Jurkat, Clone E6-1 (cell line): ENCODE measurements at regions not wholly inside any gene's neighbourhood (a gene's known extent, or its start where the extent isn't known, plus 50 kb on each side); places are given as distances from the start of the nearest gene placed in this dataset.
"Not testable (repeated sequence)": the region's sequence is repeated elsewhere in the genome, so short reads cannot be mapped to it uniquely, and the experiment has no call there.

Experiments used
- DNase-seq: peaks from one replicate; pipeline ENCODE4 v3.0.0-alpha.2; 2011; ENCODE audit warnings: low read depth, low spot score
- H3K4me3 ChIP-seq: 2 replicates; pipeline ENCODE4 v1.5.1; 2011; ENCODE audit warnings: mild to moderate bottlenecking, low read length, control low read depth, moderate library complexity

DNA sequence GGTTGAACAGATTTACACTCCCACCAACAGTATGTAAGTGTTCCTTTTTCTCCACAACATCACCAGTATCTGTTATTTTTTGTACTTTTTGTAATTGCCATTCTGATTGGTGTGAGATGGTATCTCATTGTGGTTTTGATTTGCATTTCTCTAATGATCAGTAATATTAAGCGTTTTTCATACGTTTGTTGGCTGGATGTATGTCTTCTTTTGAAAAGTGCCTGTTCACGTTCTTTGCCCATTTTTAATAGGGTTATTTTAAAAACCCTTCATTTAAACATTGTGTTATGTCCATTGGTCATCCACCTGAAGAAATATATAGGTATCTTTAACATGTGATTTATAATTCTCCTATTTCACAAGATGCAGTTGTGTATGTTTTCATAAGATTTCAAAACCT lies 291.3 kb downstream of the SEMA3D start:
- H3K4me3 ChIP-seq, result no peak overlapping the region
- no peak for DNase-seq

DNA sequence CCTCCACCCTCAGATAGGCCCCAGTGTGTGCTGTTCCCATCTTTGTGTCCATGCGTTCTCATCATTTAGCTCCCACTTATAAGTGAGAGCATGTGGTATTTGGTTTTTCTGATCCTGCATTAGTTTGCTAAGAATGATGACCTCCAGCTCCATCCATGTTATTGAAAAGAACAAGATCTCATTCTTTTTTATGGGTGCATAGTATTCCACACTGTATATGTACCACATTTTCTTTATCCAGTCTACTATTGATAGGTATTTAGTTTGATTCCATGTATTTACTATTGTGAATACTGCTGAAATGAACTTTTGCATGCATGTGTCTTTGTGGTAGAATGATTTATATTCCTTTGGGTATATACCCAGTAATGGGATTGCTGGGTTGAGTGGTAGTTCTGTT lies 303.3 kb downstream of the SEMA3D start:
- DNase-seq, H3K4me3 ChIP-seq: not testable (repeated sequence)

DNA sequence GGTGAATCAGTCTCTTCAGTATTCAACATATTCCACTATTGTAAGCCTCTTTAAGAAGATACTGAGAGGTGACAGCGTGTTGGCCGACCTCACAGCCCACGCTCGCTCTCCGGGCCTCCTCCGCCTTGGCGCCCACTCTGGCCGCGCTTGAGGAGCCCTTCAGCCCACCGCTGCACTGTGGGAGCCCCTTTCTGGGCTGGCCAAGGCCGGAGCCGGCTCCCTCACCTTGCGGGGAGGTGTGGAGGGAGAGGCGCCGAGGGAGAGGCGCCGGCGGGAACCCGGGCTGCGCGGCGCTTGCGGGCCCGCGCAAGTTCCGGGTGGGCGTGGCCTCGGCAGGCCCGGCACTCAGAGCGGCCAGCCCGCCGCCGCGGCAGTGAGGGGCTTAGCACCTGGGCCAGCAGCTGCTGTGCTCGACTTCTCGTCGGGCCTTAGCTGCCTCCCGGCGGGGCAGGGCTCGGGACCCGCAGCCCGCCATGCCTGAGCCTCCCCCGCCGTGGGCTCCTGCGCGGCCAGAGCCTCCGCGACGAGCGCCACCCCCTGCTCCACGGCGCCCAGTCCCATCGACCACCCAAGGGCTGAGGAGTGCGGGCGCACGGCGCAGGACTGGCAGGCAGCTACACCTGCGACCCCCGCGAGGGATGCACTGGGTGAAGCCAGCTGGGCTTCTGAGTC lies 306.4 kb downstream of the SEMA3D start:
- not testable (repeated sequence) for H3K4me3 ChIP-seq, DNase-seq

DNA sequence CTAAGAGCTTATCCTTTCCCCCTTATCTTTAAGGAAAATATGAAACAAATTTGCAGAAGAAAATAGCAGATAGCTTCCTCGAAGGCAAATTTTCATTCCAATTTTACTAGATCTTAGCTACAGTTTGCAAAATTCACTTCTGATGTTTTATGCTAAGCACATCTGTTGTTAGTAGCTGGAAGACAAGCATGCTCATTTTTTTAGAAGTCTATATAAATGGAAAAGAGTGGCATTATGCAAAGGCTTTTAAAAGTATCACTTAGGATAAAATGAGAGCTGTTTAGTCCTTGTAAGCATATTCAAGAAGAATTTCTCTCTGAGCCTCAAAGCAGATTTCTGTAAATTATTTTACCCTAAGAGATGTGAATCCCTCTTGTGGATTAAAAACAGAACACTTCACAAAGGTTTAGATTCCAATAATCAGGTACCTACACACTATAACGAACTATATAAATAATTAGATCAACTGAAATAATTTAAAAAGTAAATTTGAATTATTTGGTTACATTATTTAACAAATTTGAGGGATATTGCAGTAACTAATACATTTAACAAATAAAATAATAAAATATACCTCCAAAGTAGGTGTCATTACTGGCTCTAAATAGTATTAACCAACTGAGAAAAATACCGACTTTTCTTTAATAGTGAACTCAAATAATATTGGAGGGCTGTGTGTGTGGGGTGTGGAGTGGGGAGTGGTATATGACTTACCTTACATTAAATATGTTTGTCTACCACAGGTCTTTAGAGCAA lies 307.1 kb downstream of the SEMA3D start:
- H3K4me3 ChIP-seq, result no peak overlapping the region
- no peak for DNase-seq

DNA sequence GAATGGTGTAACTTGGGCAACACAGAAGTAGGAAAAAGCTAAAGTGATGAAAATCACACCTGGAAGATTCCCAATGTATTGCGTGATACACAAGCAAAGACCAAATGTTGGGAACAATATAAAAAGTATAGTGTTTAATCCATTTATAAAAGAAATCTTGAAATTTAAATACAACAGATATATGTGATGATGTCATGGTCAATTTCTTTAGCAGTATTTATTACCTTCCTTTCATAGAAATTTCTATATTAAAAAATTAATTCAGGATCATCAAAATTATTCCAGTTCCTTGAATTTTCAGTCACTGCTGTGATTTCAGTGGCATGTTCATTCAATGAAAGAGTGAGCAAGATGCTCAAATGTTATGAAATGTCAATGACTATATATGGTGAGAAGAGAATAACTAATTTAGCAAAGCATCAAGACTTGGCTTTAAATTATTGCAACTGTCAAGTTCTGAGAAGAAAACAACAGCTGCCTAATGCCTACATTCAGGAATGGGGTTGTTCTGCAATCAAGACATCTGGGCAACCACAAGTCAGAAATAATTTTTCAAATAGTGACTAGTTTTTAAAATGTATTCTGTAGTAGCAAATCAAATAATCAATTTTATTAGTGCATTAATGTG lies 308.8 kb downstream of the SEMA3D start:
- no peak for DNase-seq
- no peak overlapping the region for H3K4me3 ChIP-seq

DNA sequence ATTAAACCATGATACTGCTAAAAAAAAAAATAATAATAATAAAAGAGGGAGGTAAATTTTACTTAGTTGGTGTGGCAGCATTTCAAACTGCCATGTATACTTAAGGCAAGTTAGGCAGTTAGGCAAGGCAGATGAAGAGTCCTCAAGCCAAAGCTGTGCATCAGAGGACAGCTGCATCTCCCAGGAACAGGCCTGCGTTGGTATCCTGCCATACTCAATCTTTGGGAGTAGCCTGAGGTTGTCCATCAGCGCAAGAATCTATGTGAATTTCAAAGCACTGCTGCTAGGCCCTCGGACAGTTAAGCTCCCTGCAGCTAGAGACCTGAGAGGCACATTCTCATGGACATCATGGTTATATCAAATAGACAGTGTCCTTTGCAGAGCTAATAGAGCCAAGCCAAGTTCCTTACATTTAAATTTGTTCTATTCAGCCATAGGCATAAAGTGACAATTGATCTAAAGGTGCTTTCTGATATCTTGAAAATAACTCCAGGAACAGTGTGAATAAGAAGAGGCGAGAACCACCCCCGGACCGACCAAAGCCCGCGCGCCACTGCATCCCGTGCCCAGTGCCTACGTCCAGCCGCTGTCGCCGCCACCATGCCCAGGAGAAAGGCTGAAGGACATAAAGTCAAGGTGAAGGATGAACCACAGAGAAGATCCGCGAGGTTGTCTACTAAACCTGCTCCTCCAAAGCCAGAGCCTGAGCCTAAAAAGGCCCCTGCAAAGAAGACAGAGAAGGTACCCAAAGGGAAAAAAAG lies 310.6 kb downstream of the SEMA3D start:
- no peak overlapping the region for H3K4me3 ChIP-seq
- no peak for DNase-seq

DNA sequence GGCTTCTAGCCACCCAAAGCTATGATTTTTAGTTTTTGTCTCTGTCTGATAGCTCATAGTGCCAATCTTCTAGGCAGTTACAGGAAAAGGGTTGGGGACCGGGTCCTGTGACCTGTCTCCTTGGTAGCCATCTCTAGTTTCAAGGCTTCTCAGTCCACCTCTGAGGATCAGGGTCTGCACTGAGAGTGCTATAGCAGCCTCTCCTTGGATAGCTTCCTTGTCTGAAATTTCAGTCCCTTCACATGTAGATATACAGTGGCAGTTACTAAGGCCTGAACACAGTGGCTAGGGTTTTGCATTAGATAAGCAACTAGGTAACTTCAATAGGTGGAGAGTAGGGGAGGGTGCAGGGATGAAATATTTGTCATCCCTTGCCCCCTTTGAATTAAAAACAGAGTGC lies 321.3 kb downstream of the SEMA3D start:
- no peak for DNase-seq
- H3K4me3 ChIP-seq, result no peak overlapping the region

DNA sequence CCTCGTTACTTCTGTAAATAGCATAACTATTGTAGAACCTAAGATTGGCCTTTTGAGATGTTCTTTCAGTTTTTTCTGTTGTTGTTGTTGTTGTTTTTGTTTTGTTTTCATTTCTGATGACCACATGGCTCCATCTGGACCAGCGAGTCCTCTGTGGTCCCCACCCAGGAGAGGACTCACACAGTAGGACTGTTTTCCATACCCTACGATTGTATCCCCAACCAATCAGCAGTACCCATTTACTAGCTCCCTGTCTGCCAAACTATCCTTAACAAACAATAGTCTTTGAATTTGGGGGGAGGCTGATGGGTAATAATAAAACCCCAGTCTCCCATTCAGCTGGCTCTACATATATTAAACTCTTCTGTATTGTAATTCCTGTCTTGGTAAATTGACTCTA lies 329.5 kb downstream of the SEMA3D start:
- DNase-seq, result no peak
- H3K4me3 ChIP-seq, result no peak overlapping the region

DNA sequence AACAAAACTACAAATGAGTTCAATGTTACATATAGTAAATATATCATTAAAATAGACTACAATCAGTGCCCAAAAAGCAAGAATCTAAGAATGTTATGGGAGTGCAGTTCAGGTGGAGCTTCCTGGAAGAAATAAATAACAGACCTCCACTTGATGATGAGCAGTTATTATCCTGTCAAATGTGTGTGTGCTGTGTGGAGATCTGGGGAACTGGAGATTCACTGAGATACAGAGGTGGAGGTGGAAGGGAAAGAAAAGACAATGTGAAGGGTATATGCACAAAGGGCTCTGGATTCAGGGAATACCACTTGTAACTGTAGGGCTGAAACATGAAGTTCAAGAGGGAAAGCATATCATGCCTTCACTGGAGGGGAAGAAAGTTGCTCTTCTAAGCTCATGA lies 331.1 kb downstream of the SEMA3D start:
- DNase-seq, result no peak
- H3K4me3 ChIP-seq, result no peak overlapping the region

DNA sequence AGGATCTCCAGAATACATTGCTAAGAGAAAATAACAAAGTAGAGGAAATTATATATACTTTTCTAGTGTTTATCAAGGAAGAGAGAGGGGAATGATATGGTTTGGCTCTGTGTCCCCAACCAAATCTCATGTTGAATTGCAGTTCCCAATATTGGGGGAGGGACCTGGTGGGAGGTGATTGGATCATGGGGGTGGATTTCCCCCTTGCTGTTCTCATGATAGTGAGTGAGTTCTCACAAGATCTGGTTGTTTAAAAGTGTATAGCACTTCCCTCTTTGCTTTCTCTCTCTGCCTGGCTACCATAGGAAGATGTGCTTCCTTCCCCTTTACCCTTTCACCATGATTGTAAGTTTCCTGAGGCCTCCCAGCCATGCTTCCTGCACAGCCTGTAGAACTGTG lies 337.9 kb downstream of the SEMA3D start:
- H3K4me3 ChIP-seq, DNase-seq: not testable (repeated sequence)

DNA sequence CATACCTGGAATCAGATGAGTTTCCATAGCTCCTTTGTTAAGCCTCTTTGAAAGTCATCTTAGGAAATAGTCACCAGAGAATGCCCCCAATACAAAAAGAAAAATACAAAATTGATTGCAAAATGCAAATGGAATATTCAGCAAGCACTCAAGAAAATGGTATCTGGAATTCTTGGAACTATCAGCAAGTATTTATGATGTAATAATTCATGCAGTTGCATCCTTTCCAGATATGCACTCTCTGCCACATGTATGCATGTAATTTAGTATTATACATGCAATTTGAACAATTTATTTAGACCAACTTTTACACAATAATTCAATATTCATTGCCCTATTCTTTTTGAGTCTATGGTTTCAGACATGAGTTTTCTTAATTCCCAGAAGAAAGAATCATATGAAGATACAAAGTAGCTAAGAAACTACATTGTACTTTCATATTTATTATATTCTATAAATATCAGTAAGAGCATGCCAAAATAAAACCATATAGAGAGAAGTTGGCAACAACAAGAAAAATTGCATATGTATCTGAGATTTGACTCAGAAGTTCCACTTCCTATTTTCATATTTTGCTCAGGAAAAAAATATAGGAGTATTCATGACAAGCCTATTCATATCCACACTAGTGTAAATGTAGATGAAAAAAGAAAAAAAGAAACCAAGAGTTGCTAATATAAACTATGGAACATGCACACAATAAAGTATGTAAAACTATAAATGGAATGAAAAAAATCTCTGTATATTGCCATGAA lies 338.5 kb downstream of the SEMA3D start:
- DNase-seq, result no peak
- no peak overlapping the region for H3K4me3 ChIP-seq

DNA sequence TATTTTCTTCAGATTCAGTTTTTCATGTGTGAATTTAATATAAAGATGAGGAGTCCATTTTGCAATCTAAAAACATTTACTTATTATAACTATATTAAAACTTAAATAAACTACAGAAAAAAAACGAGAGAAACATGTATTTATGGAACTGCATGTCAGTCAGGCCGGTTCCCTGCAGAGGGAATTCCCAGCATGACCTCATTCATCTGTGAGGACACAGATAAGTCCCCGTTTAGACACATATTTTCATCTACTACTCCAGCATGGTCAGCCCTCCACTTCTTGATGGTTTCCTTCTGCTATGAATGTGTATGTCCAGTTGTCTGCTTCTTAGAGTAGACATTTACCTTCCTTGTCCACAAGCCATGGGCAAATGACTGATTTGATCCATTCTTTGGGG lies 339.1 kb downstream of the SEMA3D start:
- H3K4me3 ChIP-seq, result no peak overlapping the region
- no peak for DNase-seq

DNA sequence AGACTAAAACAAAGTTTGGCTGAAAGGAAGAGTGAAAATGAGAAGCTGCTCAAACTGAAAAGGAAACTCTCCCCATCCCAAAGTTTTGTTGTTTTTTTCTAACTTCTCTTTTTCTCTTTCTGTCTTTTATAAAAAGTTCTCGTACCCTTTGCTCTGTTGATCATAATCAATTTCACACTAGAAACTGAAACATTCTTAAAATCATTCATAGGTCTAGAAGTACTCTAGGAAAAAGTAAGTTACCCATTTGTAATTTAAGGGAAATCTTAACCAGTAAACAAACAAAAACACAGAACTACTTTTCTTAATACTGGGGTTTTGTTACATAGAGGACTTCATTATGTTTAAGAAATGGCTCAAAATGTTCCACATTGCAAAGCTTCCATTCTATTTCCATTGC lies 339.8 kb downstream of the SEMA3D start:
- H3K4me3 ChIP-seq, result no peak overlapping the region
- DNase-seq, result no peak

DNA sequence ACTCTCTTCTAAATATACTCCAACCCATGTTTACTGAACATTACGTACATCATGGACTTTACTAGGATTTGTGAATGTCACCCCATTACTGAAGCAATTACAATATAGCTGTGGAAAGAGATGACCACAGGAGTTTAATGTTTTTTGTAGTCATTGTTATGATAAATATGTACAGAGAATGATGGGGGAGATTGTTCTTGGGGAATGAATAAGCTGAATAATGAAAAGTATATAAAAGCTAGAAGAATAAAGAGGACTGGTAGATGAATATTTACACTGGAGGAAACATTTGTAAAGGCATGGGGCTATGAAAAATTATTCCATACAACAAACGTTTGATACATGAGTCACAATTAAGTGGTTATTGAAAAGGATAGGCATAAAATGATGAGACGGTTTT lies 340.9 kb downstream of the SEMA3D start:
- DNase-seq, result no peak
- no peak overlapping the region for H3K4me3 ChIP-seq

DNA sequence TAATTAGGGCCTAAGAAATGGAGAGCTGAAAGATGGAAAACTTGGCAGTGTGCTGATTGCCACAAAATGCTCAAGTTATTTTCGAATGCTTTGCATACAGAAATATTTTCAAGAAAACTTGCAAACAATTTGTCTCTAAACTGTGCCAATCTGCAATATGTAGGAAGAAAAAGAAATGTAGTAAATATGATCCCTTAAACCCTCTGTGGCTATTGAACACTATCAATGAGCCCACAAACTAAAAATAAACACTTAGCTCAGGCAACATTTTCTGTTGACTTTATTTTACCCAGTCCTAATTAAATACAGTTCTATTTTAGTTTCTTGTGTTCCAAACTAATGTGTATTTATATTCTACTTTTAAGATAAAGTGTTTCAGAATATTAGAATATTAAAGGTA lies 342.1 kb downstream of the SEMA3D start:
- no peak for DNase-seq
- no peak overlapping the region for H3K4me3 ChIP-seq

DNA sequence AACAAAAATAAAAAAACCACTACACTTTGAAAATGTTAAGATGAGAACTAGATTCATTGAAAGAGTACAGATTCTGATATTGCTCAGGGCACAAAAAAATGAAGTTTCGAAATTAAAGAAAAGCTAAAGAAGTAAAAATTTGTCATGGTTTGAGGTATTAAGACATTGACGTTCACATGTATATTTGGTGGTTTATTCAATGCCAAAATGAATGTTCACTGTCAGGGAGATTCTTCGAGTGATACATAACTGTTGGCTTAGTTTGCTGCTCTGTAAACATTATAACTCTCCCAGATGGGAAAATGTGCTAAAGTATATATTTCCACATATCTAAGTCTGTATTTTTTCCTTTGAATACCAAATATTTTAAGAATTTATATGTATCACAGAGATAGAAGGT lies 345.0 kb downstream of the SEMA3D start:
- H3K4me3 ChIP-seq, result no peak overlapping the region

DNA sequence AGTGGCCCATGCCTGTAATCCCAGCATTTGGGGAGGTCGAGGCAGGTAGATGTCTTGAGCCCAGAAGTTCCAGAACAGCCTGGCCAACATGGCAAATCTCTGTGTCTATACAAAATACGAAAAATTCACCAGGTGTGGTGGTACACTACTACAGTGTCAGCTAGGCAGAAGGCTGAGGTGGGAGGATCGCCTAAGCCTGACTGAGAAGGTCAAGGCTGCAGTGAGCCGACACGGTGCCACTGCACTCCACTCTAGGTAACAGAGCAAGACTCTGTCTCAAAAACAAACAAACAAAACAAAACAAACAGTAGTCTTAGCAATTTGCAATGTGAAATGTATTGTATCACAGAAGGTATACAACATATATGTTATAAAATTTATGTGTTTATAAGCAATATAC lies 348.0 kb downstream of the SEMA3D start:
- DNase-seq, result no peak
- H3K4me3 ChIP-seq, result no peak overlapping the region

More for the DNA sequence above, 345.0 kb downstream of the SEMA3D start:
- DNase-seq, result no peak

DNA sequence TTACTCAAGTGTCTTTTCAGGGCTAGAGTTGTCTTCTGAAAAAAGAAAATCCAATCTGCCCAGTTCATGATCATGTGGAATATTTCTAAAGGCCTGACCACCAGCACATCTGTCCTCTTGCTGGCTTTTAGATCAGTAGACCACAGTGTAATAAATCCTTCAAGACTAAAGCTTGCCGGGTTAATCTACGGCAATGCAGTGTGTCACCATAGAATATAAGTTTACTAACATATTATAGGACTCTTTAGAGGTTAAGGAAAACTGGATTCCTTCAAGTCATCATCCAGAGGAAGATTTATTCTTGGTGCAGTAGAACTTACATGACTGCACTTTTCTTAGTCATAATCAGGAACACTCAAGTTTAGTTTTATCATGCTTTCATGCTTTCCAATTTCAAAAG lies 349.5 kb downstream of the SEMA3D start:
- no peak overlapping the region for H3K4me3 ChIP-seq
- DNase-seq, result no peak

DNA sequence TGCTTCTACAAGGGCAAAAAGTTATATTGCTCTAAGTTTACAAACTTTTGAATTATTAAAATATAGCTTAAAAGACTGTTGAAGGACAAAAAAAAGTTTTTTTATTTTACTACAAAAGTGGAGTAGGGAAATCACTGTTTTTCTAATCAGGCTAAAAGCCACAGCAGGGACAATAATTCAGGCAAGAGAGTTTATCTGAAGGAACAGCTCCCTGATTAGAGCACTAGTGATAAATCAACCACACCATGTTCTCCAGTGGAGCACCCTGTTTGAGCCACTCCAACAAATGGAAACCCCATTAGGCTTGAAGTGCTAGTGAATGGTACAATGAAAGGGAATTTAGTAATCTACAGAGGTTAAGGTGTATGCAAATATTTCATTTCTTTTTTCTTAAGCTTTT lies 357.1 kb downstream of the SEMA3D start:
- DNase-seq, result no peak
- no peak overlapping the region for H3K4me3 ChIP-seq
